ENCODE measurements at regions not wholly inside any gene's neighbourhood (a gene's known extent, or its start where the extent isn't known, plus 50 kb on each side); places are given as distances from the start of the nearest gene placed in this dataset.

GRCh38 chr5:13529300-13529699 lies 415.2 kb downstream of the DNAH5 start:
- H2BK5ac ChIP-seq (ENCODE audit: insufficient read length, low read length): no peak overlapping the region
- H3K56ac ChIP-seq (ENCODE audit: insufficient read length, low read depth, low read length): no peak overlapping the region
- H3T11ph ChIP-seq (ENCODE audit: low read length): no peak overlapping the region
- Mint-ChIP-seq H3K9me3 (no peaks in the 10 kb centered on the region; a peak in 2 of 5 replicates), H3K4me3 (no peak overlapping the region), H3K4me1 (no peaks in the 10 kb centered on the region), H3K36me3 (ENCODE audit: insufficient read depth in 1 of 3, low read depth in 3 of 3) (no peaks in the 10 kb centered on the region), H3K27me3 (ENCODE audit: low read depth) (no peaks in the 10 kb centered on the region), H3K27ac (no peak overlapping the region)
- DNase-seq: no peak
- H3K27me3 ChIP-seq (ENCODE audit: insufficient read depth, low read length): no peaks in the 10 kb centered on the region
- no peak overlapping the region for H2BK120ac ChIP-seq (ENCODE audit: low read depth, low read length, poor library complexity, severe bottlenecking)
- no peak overlapping the region for H4K5ac ChIP-seq (ENCODE audit: insufficient read length, low read depth, low read length)
- no peak overlapping the region for H2AFZ ChIP-seq (ENCODE audit: low read length)
- no peaks in the 10 kb centered on the region for H3K79me2 ChIP-seq (ENCODE audit: insufficient read depth, low read length)
- no peak for TF ChIP-seq CTCF (conservative IDR thresholded peaks at IDR 0.05)
- H2BK12ac ChIP-seq (ENCODE audit: insufficient read length, low read depth, low read length): no peak overlapping the region
- H4K8ac ChIP-seq (replicated peaks; ENCODE audit: insufficient read length, low read depth, low read length): no peak overlapping the region
- H4K91ac ChIP-seq (ENCODE audit: insufficient read length, low read depth, low read length): no peak overlapping the region
- H2AK5ac ChIP-seq (ENCODE audit: insufficient read length, low read length): no peak overlapping the region
- H3K23ac ChIP-seq (ENCODE audit: insufficient read length, low read depth, low read length): no peak overlapping the region
- H3K79me1 ChIP-seq (ENCODE audit: insufficient read depth, low read depth, low read length, poor library complexity, severe bottlenecking): no peaks in the 10 kb centered on the region
- H4K20me1 ChIP-seq (ENCODE audit: control insufficient read depth, insufficient read depth, insufficient read length): no peaks in the 10 kb centered on the region
- no peak overlapping the region for H3K4ac ChIP-seq (ENCODE audit: low read depth, low read length)
- no peak overlapping the region for H3K14ac ChIP-seq (ENCODE audit: insufficient read depth, low read length)
- no peak overlapping the region for H3K9ac ChIP-seq (ENCODE audit: extremely low read depth, insufficient read length, low read length)
- H3K27ac ChIP-seq (ENCODE audit: insufficient read length, low read depth, low read length): no peak overlapping the region
- no CpG with 5 or more reads among the region's 1 CpG for WGBS (ENCODE audit: extremely low coverage, insufficient read length, low lambda C conversion rate)
- no peaks in the 10 kb centered on the region for H3K23me2 ChIP-seq (ENCODE audit: insufficient read length, low read depth, low read length, poor library complexity, severe bottlenecking)
- H2BK20ac ChIP-seq (ENCODE audit: low read depth, low read length, poor library complexity, severe bottlenecking): no peak overlapping the region
- H3K9me3 ChIP-seq (ENCODE audit: control insufficient read depth, low read depth, low read length): no peaks in the 10 kb centered on the region
- H2BK15ac ChIP-seq (ENCODE audit: low read depth, low read length): no peak overlapping the region
- no peak overlapping the region for H3K18ac ChIP-seq (ENCODE audit: insufficient read length, low read depth, low read length)
- no peak overlapping the region for H3K4me2 ChIP-seq (ENCODE audit: insufficient read depth, insufficient read length, low read length)
- no peaks in the 10 kb centered on the region for H3K4me1 ChIP-seq (ENCODE audit: insufficient read depth, low read length)
